A673 (cell line): ENCODE measurements at regions not wholly inside any gene's neighbourhood (a gene's known extent, or its start where the extent isn't known, plus 50 kb on each side); places are given as distances from the start of the nearest gene placed in this dataset.

Source experiments
- EZH2 ChIP-seq: fragments of 200-600 bp; sonication (generic); IDR thresholded peaks from 2 replicates; pipeline ENCODE4 v1.6.1; 2017; ENCODE audit warnings: borderline replicate concordance, low read depth, mild to moderate bottlenecking, mixed read lengths, antibody characterized with exemption, low read length; ENCODE audit not compliant: poor library complexity, severe bottlenecking
- TF ChIP-seq, protein P1 (sequence below): fragments of 300-800, 200-600 bp; sonication (generic); conservative IDR thresholded peaks from 2 replicates; pipeline ENCODE4 v1.5.1; 2017; ENCODE audit warnings: low read depth, mild to moderate bottlenecking, antibody characterized with exemption, low read length, moderate library complexity, mixed read lengths

DNA sequence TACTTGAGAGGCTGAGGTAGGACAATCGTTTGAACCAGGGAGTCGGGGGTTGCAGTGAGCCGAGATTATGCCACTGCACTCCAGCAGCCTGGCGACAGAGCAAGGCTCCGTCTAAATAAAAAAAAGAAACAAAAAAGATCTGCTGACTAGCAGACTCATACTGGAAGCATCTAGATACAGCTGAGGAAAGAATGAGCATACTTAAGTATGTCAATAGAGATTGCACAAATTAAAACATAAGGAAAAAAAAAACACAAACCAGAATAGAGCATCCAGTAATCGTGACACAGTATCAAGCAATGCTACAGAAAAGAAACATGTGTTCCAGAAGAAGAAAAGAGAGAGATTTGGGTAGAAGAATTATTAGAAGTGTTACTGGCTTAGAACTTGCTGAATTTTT, 105.5 kb upstream of the SPOCK3 start:
- TF ChIP-seq, protein P1, sequence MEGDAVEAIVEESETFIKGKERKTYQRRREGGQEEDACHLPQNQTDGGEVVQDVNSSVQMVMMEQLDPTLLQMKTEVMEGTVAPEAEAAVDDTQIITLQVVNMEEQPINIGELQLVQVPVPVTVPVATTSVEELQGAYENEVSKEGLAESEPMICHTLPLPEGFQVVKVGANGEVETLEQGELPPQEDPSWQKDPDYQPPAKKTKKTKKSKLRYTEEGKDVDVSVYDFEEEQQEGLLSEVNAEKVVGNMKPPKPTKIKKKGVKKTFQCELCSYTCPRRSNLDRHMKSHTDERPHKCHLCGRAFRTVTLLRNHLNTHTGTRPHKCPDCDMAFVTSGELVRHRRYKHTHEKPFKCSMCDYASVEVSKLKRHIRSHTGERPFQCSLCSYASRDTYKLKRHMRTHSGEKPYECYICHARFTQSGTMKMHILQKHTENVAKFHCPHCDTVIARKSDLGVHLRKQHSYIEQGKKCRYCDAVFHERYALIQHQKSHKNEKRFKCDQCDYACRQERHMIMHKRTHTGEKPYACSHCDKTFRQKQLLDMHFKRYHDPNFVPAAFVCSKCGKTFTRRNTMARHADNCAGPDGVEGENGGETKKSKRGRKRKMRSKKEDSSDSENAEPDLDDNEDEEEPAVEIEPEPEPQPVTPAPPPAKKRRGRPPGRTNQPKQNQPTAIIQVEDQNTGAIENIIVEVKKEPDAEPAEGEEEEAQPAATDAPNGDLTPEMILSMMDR, result no peak
- TF ChIP-seq EZH2, result no peak
